ENCODE measurements at regions not wholly inside any gene's neighbourhood (a gene's known extent, or its start where the extent isn't known, plus 50 kb on each side); places are given as distances from the start of the nearest gene placed in this dataset.

GRCh38 chr2:217399291-217399690, 539.4 kb upstream of the TNP1 start:
- Mint-ChIP-seq H3K9me3 (no peaks in the 10 kb centered on the region), H3K27ac (no peak overlapping the region), H3K4me3 (no peak overlapping the region), H3K4me1 (peaks cover 39% of the 10 kb centered on the region), H3K27me3 (ENCODE audit: low read depth, poor library complexity) (peaks cover 13% of the 10 kb centered on the region), H3K36me3 (ENCODE audit: low read depth) (no peaks in the 10 kb centered on the region)
- TF ChIP-seq CTCF (IDR thresholded peaks at IDR 0.05): no peak
- DNase-seq: no peak

- Mint-ChIP-seq H3K27me3 (ENCODE audit: low read depth, poor library complexity) (peaks cover 13% of the 10 kb centered on the region), H3K9me3 (no peaks in the 10 kb centered on the region), H3K27ac (peak overlapping the region; percentile 36), H3K36me3 (ENCODE audit: low read depth) (no peaks in the 10 kb centered on the region), H3K4me3 (no peak overlapping the region), H3K4me1 (peaks cover 34% of the 10 kb centered on the region)
- TF ChIP-seq CTCF (IDR thresholded peaks at IDR 0.05): no peak
- no peak for DNase-seq
Observed at GRCh38 chr2:217398860-217399259, 539.0 kb upstream of the TNP1 start.

- Mint-ChIP-seq H3K4me1 (peaks cover 29% of the 10 kb centered on the region), H3K4me3 (no peak overlapping the region), H3K9me3 (peaks cover 2% of the 10 kb centered on the region), H3K27ac (no peak overlapping the region), H3K27me3 (ENCODE audit: low read depth, poor library complexity) (peaks cover 13% of the 10 kb centered on the region), H3K36me3 (ENCODE audit: low read depth) (no peaks in the 10 kb centered on the region)
- no peak for TF ChIP-seq CTCF (IDR thresholded peaks at IDR 0.05)
- no peak for DNase-seq
Observed at GRCh38 chr2:217398101-217398500, 538.2 kb upstream of the TNP1 start.

GRCh38 chr2:217396586-217396985, 536.7 kb upstream of the TNP1 start:
- H3K36me3 Mint-ChIP-seq (ENCODE audit: low read depth): peaks cover 4% of the 10 kb centered on the region
- no peak for TF ChIP-seq CTCF (IDR thresholded peaks at IDR 0.05)

GRCh38 chr2:217396165-217396564, 536.3 kb upstream of the TNP1 start:
- peaks cover 9% of the 10 kb centered on the region for H3K27me3 Mint-ChIP-seq (ENCODE audit: low read depth, poor library complexity)
- TF ChIP-seq CTCF (IDR thresholded peaks at IDR 0.05): no peak
- peaks cover 8% of the 10 kb centered on the region for H3K36me3 Mint-ChIP-seq (ENCODE audit: low read depth)
- peaks cover 13% of the 10 kb centered on the region for H3K4me1 Mint-ChIP-seq
- DNase-seq: no peak
- peaks cover 21% of the 10 kb centered on the region for H3K9me3 Mint-ChIP-seq
- H3K27ac Mint-ChIP-seq: no peak overlapping the region
- no peak overlapping the region for H3K4me3 Mint-ChIP-seq

More at GRCh38 chr2:217396586-217396985, 536.7 kb upstream of the TNP1 start:
- Mint-ChIP-seq H3K4me3 (no peak overlapping the region), H3K9me3 (peaks cover 17% of the 10 kb centered on the region), H3K27me3 (ENCODE audit: low read depth, poor library complexity) (peaks cover 9% of the 10 kb centered on the region), H3K27ac (no peak overlapping the region), H3K4me1 (peaks cover 14% of the 10 kb centered on the region)
- DNase-seq: no peak

GRCh38 chr2:217394510-217395351, 534.9 kb upstream of the TNP1 start:
- no peak overlapping the region for H3K27ac Mint-ChIP-seq
- H3K4me1 Mint-ChIP-seq: peaks cover 13% of the 10 kb centered on the region
- peaks cover 32% of the 10 kb centered on the region for H3K9me3 Mint-ChIP-seq
- H3K27me3 Mint-ChIP-seq (ENCODE audit: low read depth, poor library complexity): peaks cover 5% of the 10 kb centered on the region
- DNase-seq: no peak
- TF ChIP-seq CTCF (IDR thresholded peaks at IDR 0.05): no peak
- H3K4me3 Mint-ChIP-seq: no peak overlapping the region
- peaks cover 15% of the 10 kb centered on the region for H3K36me3 Mint-ChIP-seq (ENCODE audit: low read depth)

Measured in nephron progenitor cell (in vitro differentiated cells).